ENCODE measurements at regions not wholly inside any gene's neighbourhood (a gene's known extent, or its start where the extent isn't known, plus 50 kb on each side); places are given as distances from the start of the nearest gene placed in this dataset.
"Not testable (repeated sequence)": the region's sequence is repeated elsewhere in the genome, so short reads cannot be mapped to it uniquely, and the experiment has no call there.

DNA sequence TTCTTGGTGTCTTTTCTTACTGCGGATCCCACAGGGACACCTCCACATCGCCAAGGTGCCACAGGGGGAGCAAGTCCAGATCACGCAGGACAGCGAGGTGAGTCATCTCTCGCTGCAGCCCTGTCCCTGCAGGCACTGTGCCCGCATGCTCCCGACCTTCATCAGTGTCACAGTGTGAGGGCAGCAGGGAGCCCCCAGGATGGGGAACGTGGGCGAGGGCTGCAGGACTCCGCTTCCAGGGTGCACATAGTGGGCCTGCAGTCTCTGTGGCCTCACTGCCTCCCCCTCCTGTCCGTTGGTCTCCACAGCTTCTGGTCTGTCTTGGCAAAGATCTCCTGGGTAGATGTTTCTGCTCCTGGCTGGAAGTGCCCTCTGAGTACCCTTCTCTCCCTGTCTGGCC is 78.0 kb downstream of the NPIPB11 start:
- DNase-seq (ENCODE audit: low read depth): not testable (repeated sequence)

- DNase-seq (ENCODE audit: low read depth): peak; percentile 24
Measured at GRCh38 chr16:29327631-29328408, 78.7 kb downstream of the NPIPB11 start.

DNA sequence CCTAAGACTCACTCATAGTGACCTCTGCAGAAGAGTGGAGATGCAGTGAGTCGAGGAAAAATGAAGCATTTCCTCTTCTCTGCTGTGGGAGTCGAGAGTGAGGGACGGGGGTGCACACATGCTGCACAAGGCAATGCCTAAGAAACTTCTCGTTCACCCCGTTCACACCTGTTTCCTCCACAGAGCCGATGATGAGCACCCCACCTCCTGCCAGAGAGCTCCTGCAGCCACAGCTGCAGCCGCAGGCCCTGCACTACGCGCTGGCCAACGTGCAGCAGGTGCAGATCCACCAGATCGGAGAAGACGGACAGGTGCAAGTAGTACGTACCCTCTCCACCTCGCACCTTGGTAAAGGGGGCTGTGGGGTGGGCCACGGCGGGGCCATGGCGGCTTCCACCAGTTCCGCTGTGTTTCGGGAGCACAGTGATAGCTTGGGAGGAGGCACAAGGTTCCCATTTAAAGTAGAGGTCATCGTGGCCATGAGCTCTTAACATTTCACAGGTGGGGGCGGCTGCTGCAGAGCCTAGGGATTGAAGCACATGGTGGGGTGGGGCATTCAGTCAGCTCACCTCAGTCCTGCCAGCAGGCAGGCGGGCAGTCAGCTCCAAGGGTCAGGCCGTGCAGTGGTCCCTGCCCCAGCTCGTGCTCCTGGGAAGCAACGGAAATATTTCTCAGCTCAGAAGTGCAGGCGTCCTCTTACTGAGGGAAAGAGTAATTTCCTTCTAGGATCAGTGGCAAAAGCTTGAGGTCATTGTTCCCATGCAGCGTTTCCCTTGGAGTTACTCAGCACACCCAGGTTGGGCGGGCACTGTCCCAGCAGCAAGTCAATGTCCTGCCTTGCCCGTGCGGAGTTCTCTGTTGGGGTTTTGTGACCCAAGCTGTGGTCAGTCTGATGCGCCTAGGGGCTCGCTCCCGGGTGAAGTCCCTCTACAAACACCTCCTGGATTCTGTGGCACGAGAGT is 80.1 kb downstream of the NPIPB11 start:
- DNase-seq (ENCODE audit: low read depth): not testable (repeated sequence)

GRCh38 chr16:29323725-29324124 is 82.8 kb downstream of the NPIPB11 start:
- not testable (repeated sequence) for DNase-seq (ENCODE audit: low read depth)

DNA sequence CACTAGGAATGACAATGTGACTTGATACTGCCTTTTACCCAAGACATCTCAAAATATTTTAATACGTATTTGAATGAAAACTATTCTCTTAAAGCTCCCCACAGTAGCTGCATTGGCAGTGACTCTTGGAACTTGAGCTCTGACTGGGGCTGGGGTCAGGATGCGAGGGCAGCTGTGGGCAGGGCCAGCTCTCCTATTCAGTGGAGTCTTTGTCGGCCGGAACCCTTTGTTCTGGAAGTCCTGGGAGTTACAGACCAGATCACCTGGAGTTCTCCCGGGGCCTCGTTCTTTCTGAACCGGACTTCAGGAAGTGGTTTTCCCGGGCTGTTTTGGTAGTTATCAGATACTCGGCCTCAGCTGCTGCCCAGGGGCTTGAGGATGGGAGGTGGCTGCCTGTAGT is 84.9 kb downstream of the NPIPB11 start:
- no peak for DNase-seq (ENCODE audit: low read depth)

DNA sequence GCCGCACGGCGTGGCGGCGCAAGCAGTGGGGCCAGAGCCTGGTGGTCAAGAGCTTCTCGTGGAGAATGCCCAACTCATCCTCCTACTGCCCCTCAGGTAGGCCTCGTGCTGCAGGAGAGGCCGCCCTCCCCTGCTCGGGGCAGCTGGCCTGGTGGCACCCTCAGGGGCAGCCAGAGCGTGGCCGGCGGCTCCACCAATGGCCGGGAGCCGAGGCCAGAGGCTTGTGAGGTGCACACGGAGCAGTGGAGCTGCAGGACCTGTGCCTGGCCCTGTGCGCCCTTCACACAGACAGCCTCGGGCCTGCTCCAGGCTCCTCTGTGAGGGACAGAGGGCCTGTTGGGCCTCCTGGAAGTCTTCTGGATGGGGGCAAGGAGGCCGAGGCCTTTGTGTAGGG is 85.5 kb downstream of the NPIPB11 start:
- no peak for DNase-seq (ENCODE audit: low read depth)

DNA sequence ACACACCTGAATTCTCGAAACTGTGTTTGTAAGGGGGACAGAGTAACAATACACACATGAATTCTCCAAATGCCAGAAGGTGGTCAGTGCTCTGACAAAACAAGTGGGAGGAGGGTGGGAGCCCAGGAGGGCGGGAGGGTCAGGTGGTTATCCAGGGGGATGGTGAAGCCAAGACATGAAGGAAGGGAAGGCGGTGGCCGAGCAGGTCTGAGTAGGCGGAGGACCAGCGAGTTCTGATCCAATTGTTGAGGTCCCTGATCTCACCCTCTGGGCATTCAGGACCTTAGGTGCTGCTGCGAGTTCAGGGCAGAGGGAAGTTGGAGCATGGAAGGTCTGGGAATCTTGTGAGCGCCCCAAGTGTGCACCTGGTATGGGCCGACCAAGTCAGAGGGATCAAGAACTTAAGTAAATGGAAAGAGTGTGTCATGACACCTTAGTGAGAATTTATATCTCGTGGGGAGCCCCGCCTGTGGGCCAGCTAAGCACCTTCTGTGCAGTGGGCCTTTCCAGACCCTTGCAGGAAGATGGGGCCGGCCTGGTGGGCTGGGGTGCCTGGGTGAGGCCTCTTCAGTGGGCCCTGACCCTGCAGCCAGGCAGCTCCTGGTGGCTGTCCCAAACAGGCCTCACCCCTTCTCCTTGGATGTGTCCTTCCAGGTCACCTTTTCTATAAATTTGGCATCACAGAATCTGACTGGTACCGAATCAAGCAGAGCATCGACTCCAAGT is 86.1 kb downstream of the NPIPB11 start:
- no peak for DNase-seq (ENCODE audit: low read depth)

DNA sequence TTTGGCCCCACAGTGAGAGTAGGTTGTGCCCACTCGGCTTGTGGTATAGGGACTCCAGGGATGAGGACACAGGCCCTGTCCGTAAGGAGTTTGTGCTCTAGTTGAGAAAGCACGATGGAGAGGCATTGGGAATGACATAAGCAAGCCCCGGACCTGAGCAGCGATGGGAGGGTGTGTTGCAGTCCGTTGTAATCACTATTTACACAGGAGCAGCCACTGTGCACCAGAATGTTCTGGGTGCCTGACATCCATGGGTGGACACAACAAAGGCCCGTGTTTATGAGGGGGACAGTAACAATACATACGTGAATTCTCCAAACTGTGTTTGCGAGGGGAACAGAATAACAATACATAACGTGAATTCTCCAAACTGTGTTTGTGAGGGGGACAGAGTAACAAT is 86.8 kb downstream of the NPIPB11 start:
- DNase-seq (ENCODE audit: low read depth): no peak

DNA sequence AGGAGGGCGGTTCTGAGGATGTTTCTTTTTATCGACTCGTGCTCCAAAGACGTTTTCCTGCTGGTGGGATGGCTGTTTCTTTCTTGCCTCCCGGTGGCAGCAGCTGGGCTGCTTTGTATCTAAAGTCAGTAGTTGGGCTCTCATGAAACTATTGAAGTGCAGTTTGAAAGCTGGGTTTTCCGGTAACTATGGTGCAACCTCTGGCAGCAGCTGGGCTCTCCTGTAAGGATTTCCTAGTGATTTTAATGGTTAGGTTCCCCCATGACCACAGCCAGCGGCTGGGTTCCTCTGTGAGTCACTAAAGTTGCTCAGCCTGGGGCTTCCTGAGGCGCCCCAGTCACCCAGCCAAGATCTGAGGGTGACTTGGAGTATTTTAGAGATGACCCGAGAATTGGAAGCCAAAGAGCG is 87.9 kb downstream of the NPIPB11 start:
- peak; percentile 10 for DNase-seq (ENCODE audit: low read depth)

GRCh38 chr16:29318037-29318436 is 88.5 kb downstream of the NPIPB11 start:
- DNase-seq (ENCODE audit: low read depth): no peak

DNA sequence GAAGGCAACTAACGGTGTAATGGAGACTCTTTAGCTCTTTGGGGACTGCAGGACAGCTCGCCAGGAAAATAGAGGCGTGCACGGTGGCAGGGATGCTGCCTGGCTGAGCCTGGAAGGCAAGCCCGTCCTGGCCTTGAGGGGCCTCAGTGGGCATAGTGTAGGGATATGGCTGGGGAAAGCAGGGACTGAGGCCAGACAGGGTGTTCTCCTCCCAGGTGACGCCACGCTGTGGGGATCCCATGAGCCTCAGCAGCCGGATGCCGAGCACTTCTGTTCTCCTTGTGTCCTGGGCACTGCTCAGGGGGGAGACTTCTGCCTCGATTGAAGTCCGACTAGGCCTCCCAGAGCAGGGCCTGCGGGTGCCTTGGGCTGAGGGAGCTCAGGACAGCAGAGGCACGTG is 89.2 kb downstream of the NPIPB11 start:
- DNase-seq (ENCODE audit: low read depth): no peak

GRCh38 chr16:29316761-29317183 is 89.7 kb downstream of the NPIPB11 start:
- no peak for DNase-seq (ENCODE audit: low read depth)

DNA sequence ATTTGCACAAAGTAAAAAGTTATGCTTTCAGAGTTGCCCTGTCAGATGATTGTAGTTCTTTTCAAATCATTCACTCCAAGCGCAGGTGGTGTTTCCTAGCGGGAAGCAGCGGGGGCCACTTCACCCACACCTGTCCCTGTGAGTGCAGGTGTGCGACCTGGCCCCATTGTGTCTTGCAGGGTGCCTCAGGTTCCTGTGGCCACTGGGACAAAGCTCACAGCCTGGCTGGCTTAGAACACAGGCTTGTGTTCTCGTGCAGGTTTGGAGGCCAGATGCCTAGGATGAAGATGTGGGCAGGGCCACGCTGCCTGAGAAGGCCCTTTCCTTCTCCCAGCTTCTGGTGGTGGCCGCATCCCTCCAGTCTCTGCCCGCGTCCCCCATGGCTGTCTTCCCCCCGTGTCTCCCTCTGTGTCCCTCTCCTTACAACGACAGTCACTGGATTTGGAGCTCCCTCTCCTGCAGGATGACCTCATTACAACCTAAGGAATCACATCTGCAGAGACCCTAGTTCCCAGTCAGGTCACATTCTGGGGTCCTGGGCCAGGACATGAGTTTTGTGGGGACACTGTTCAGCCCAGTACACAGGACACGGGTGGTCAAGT is 90.5 kb downstream of the NPIPB11 start:
- no peak for DNase-seq (ENCODE audit: low read depth)

DNA sequence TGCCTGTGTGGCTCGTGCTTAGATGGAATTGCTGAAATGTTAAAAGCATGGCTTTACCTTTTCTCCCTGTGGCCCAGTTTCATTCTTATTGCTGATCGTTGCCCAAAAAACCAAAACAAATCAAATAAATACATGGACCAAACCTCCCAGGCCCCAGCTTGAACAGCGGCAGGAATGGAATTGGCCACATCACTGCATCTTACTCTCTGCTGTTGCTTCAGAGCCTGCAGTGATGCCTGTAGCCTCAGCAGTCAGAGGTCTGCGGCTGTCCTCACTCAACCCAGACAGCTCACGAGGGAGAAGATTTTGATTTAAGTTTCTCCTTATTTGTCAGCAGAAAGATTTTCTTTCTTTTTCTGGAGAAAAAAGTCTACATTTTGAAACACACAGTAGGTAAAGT is 91.5 kb downstream of the NPIPB11 start:
- no peak for DNase-seq (ENCODE audit: low read depth)

DNA sequence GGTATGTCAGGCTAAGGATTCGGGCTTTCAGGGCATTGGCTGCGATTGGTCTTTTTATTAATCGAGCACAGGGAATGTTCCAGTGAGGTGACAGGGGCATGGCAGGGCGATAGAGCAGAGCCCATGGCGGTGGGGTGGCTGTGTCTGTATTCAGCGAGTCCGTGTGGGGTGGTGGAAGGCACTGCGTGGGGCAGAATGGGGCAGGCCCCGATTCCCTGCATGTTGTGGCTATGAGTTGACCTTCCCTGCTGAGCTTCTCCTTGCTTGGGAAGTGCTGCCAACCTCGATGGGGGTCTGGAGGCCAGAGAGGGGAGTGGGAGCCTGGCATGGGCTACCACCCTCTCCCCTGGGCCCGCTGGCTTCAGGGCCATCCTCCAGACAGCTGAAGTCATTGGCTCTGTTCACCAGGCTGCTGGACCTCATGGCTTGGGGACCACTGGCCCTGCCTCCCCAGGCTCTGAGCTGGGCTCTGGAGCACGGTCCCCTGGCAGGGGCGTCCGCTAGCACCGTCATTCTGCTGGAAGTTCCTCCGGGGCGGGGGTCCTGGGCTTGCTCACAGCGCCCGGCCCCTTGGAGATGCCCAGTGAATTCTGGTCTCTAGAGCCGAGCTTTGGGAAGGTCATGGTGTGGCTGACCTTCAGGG is 92.1 kb downstream of the NPIPB11 start:
- DNase-seq (ENCODE audit: low read depth): no peak

DNA sequence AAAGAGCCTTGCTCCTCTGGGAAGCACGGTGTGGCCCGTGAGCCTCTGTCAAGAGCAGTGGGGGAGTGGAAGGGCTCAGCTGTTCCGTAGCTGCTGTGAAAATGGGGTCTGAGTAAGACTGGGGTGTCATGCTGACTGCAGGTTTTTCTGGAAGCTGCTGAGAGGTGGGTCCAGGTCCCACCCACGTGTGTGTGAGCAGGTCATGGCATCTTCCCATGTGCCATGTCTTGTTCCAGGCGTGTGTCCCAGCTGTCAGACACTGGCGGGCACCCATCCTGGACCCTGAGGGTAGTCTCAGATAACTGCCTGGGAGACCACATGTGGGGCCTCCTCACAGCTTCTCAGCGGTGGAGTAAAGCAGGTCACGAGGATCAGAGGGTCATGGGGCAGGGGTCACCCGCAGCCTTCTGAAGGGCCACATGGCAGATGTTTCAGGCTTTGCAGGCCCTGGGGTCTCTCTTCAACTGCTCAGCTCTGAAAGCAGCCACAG is 92.9 kb downstream of the NPIPB11 start:
- DNase-seq (ENCODE audit: low read depth): no peak

DNA sequence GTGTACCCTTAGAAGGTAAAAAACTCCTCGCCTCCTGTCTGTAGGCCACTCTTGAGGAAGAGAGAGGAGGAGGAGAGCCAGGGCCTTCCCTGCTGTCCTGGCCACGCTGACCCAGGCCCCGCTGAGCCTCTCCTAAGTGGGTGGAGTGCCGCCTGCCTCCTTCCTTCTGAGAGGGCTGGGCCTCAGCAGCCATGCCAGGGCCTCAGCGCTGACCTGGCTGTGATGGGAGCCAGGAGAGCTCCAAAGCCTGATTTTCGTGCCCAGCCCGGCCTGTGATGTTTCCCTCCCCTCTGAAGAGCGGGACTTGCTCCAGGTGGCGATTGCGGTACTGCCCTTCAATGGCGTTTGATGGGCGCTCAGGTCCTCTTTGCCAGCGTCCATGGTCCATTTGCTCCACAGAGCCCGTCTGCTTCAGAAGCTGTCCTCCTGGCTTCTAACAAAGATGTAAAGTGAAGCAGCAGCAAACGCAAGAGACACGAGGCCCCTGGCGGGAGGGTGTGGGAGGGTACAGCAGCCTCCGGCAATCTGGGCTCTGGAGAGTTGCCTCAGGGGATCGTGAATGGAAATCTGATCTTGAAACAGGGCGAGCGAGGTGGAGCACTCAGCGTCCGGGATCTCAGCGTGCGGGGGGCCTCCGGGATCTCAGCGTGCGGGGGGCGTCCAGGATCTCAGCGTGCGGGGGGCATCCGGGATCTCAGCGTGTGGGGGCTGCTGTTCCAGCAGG is 93.5 kb downstream of the NPIPB11 start:
- DNase-seq (ENCODE audit: low read depth): no peak

DNA sequence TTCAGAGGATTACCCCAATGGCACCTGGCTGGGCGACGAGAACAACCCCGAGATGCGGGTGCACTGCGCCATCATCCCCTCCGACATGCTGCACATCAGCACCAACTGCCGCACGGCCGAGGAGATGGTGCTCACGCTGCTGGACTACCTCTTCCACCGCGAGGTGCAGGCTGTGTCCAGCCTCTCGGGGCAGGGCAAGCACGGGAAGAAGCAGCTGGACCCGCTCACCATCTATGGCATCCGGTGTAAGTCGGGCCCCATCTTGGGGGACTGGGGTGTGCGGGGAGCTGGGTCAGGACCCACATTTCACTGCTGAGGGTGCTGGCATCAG is 94.2 kb downstream of the NPIPB11 start:
- not testable (repeated sequence) for DNase-seq (ENCODE audit: low read depth)

- no peak for DNase-seq (ENCODE audit: low read depth)
Measured at GRCh38 chr16:29311461-29312344, 94.8 kb downstream of the NPIPB11 start.

DNA sequence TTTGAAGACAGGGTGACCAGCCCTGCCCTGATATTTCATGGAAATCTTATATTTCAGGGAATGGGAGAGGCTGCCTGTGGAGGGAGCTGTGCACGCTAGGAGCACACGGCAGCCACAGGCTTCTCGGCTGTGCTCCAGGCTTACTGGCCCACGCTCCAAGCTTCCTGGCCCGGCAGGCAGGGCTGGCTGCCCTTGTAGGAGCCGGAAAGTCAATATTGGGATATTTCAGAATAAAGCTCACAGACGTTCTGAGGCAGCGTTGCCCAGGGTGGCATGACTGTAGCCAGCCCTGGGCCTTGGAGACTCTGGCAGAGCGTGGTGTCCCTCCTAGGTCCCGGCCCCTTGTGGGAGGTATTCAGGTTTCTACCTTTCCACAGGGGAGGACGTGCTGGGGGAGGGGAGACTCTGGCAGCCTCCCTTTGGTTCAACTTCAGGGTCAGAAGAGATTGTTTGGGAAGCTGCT is 95.6 kb downstream of the NPIPB11 start:
- no peak for DNase-seq (ENCODE audit: low read depth)

All from non-pigmented ciliary epithelial cell (primary cell).